Osteocyte (in vitro differentiated cells): ENCODE measurements at regions not wholly inside any gene's neighbourhood (a gene's known extent, or its start where the extent isn't known, plus 50 kb on each side); places are given as distances from the start of the nearest gene placed in this dataset.

Experiments used
- DNase-seq: peaks from one replicate; pipeline ENCODE4 v3.0.0; 2021; ENCODE audit warnings: mixed read lengths; ENCODE audit not compliant: unreplicated experiment; ENCODE audit errors: extremely low spot score
- H3K27ac Mint-ChIP-seq: one replicate; pipeline ENCODE4 v1.8.0; 2021; ENCODE audit warnings: mild to moderate bottlenecking, mixed read lengths; ENCODE audit not compliant: unreplicated experiment
- H3K27me3 Mint-ChIP-seq: one replicate; pipeline ENCODE4 v1.8.0; 2021; ENCODE audit warnings: mixed read lengths; ENCODE audit not compliant: unreplicated experiment
- H3K36me3 Mint-ChIP-seq: one replicate; pipeline ENCODE4 v1.8.0; 2021; ENCODE audit warnings: mixed read lengths; ENCODE audit not compliant: unreplicated experiment
- H3K4me1 Mint-ChIP-seq: one replicate; pipeline ENCODE4 v1.8.0; 2021; ENCODE audit warnings: mixed read lengths; ENCODE audit not compliant: unreplicated experiment
- H3K4me3 Mint-ChIP-seq: one replicate; pipeline ENCODE4 v1.8.0; 2021; ENCODE audit warnings: mild to moderate bottlenecking, moderate library complexity, mixed read lengths; ENCODE audit not compliant: unreplicated experiment
- H3K9me3 Mint-ChIP-seq: one replicate; pipeline ENCODE4 v1.8.0; 2021; ENCODE audit warnings: mixed read lengths; ENCODE audit not compliant: unreplicated experiment
- CTCF ChIP-seq: fragments of 200-600 bp; sonication (generic); IDR thresholded peaks from 2 replicates; pipeline ENCODE4 v1.5.0; 2021; ENCODE audit warnings: antibody characterized with exemption, mild to moderate bottlenecking, moderate library complexity

GRCh38 chr13:81058211-81058915 lies 717.4 kb upstream of the SPRY2 start:
- Mint-ChIP-seq H3K9me3 (no peaks in the 10 kb centered on the region), H3K27me3 (peaks cover 4% of the 10 kb centered on the region), H3K4me3 (no peak overlapping the region), H3K4me1 (no peaks in the 10 kb centered on the region), H3K27ac (no peak overlapping the region), H3K36me3 (no peaks in the 10 kb centered on the region)
- no peak for DNase-seq
- no peak for TF ChIP-seq CTCF

- no peaks in the 10 kb centered on the region for H3K4me1 Mint-ChIP-seq
- DNase-seq, result no peak
- H3K9me3 Mint-ChIP-seq, result no peaks in the 10 kb centered on the region
- no peak overlapping the region for H3K27ac Mint-ChIP-seq
- no peaks in the 10 kb centered on the region for H3K36me3 Mint-ChIP-seq
- peak; percentile 42 for TF ChIP-seq CTCF
- no peaks in the 10 kb centered on the region for H3K27me3 Mint-ChIP-seq
- H3K4me3 Mint-ChIP-seq, result no peak overlapping the region
These were observed 710.9 kb upstream of the SPRY2 start for GRCh38 chr13:81051873-81052272.

GRCh38 chr13:81048026-81048461 lies 707.1 kb upstream of the SPRY2 start:
- no peaks in the 10 kb centered on the region for H3K36me3 Mint-ChIP-seq
- no peaks in the 10 kb centered on the region for H3K4me1 Mint-ChIP-seq
- H3K9me3 Mint-ChIP-seq, result peaks cover 6% of the 10 kb centered on the region
- no peak overlapping the region for H3K27ac Mint-ChIP-seq
- DNase-seq, result no peak
- no peak for TF ChIP-seq CTCF
- H3K27me3 Mint-ChIP-seq, result no peaks in the 10 kb centered on the region
- no peak overlapping the region for H3K4me3 Mint-ChIP-seq

- no peaks in the 10 kb centered on the region for H3K36me3 Mint-ChIP-seq
These were observed 700.8 kb upstream of the SPRY2 start for GRCh38 chr13:81041761-81042160.

GRCh38 chr13:81031996-81032395 lies 691.1 kb upstream of the SPRY2 start:
- no peak for TF ChIP-seq CTCF
- Mint-ChIP-seq H3K36me3 (no peaks in the 10 kb centered on the region), H3K4me1 (no peaks in the 10 kb centered on the region), H3K27ac (no peak overlapping the region), H3K4me3 (no peak overlapping the region), H3K27me3 (peaks cover 2% of the 10 kb centered on the region), H3K9me3 (no peaks in the 10 kb centered on the region)
- no peak for DNase-seq

More at GRCh38 chr13:81041761-81042160, 700.8 kb upstream of the SPRY2 start:
- Mint-ChIP-seq H3K27me3 (no peaks in the 10 kb centered on the region), H3K4me3 (no peak overlapping the region), H3K27ac (no peak overlapping the region), H3K4me1 (no peaks in the 10 kb centered on the region), H3K9me3 (peaks cover 19% of the 10 kb centered on the region)
- TF ChIP-seq CTCF, result no peak
- no peak for DNase-seq
